ENCODE measurements at regions not wholly inside any gene's neighbourhood (a gene's known extent, or its start where the extent isn't known, plus 50 kb on each side); places are given as distances from the start of the nearest gene placed in this dataset.

GRCh38 chr11:69984457-69985261 is 93.5 kb upstream of the ANO1 start:
- no peaks in the 10 kb centered on the region for H3K9me3 Mint-ChIP-seq (ENCODE audit: insufficient read depth)
- peaks cover 62% of the 10 kb centered on the region for H3K27me3 Mint-ChIP-seq
- Histone ChIP-seq H3K4me1 (ENCODE audit: control insufficient read depth in 2 of 2, insufficient read depth in 2 of 2, low read length in 2 of 2) (peaks cover 18 to 19% of the 10 kb centered on the region in 2 donors), H4K20me1 (ENCODE audit: control insufficient read depth, insufficient read depth, low read length, poor library complexity, severe bottlenecking) (no peaks in the 10 kb centered on the region), H3K27ac (ENCODE audit: low read length in 2 of 2) (no peak overlapping the region), H3K9me3 (ENCODE audit: control extremely low read depth in 1 of 3, control insufficient read depth in 2 of 3, insufficient read depth in 1 of 3, low read length in 2 of 3) (peaks cover 0 to 11% (median 0%) of the 10 kb centered on the region in 3 donors), H3K9ac (ENCODE audit: low read length) (no peak overlapping the region), H3K4me3 (ENCODE audit: control extremely low read depth in 1 of 5, extremely low read depth in 1 of 5, insufficient read depth in 1 of 5, low read depth in 2 of 5, low read length in 4 of 5) (no peak overlapping the region), H3K27me3 (replicated peaks in 1 of 4; ENCODE audit: control extremely low read depth in 1 of 4, control insufficient read depth in 3 of 4, insufficient read depth in 4 of 4, low read length in 3 of 4) (peaks cover 0 to 35% (median 13%) of the 10 kb centered on the region in 4 experiments), H2AFZ (ENCODE audit: insufficient read depth, low read depth, low read length, poor library complexity, severe bottlenecking) (no peak overlapping the region), H3K36me3 (replicated peaks in 1 of 2; ENCODE audit: control extremely low read depth in 1 of 2, control insufficient read depth in 1 of 2, extremely low read depth in 1 of 2, insufficient read depth in 2 of 2, low read length in 1 of 2) (no peaks in the 10 kb centered on the region), H3K4me2 (replicated peaks; ENCODE audit: low read depth, low read length, poor library complexity, severe bottlenecking) (peak overlapping the region; percentile 42), H3K79me2 (ENCODE audit: control insufficient read depth, insufficient read depth, low read length) (no peaks in the 10 kb centered on the region)
- TF ChIP-seq EZH2 (IDR thresholded peaks at IDR 0.05; ENCODE audit: borderline replicate concordance, insufficient read depth, low read depth, low read length, poor library complexity, severe bottlenecking) (no peak), CTCF (IDR thresholded peaks at IDR 0.05) (no peak)
- DNase-seq (no peak), ATAC-seq (ENCODE audit: low read depth) (no peak)
- peak overlapping the region; percentile 13 for H3K4me3 Mint-ChIP-seq
- no peak overlapping the region for H3K27ac Mint-ChIP-seq
- intact Hi-C loops (cut with micrococcal nuclease) = no loop called here
- H3K4me1 Mint-ChIP-seq = peaks cover 9% of the 10 kb centered on the region
- CTCF ChIA-PET = no interaction called here
- POLR2A ChIA-PET = no interaction called here
- 4% methylated on average over 21 of the region's 24 CpGs for WGBS (ENCODE audit: insufficient coverage)

GRCh38 chr11:69985331-69985640 is 92.8 kb upstream of the ANO1 start:
- CTCF ChIA-PET = no interaction called here
- H3K27me3 Mint-ChIP-seq = peaks cover 61% of the 10 kb centered on the region

More at GRCh38 chr11:69985331-69985640, 92.8 kb upstream of the ANO1 start:
- TF ChIP-seq CTCF (IDR thresholded peaks at IDR 0.05) (no peak), EZH2 (IDR thresholded peaks at IDR 0.05; ENCODE audit: borderline replicate concordance, insufficient read depth, low read depth, low read length, poor library complexity, severe bottlenecking) (no peak)
- Mint-ChIP-seq H3K27ac (no peak overlapping the region), H3K4me3 (no peak overlapping the region), H3K4me1 (peaks cover 9% of the 10 kb centered on the region), H3K9me3 (ENCODE audit: insufficient read depth) (no peaks in the 10 kb centered on the region)
- Histone ChIP-seq H3K4me3 (ENCODE audit: control extremely low read depth in 1 of 5, extremely low read depth in 1 of 5, insufficient read depth in 1 of 5, low read depth in 2 of 5, low read length in 4 of 5) (no peak overlapping the region), H3K36me3 (replicated peaks in 1 of 2; ENCODE audit: control extremely low read depth in 1 of 2, control insufficient read depth in 1 of 2, extremely low read depth in 1 of 2, insufficient read depth in 2 of 2, low read length in 1 of 2) (no peaks in the 10 kb centered on the region), H4K20me1 (ENCODE audit: control insufficient read depth, insufficient read depth, low read length, poor library complexity, severe bottlenecking) (no peaks in the 10 kb centered on the region), H2AFZ (ENCODE audit: insufficient read depth, low read depth, low read length, poor library complexity, severe bottlenecking) (no peak overlapping the region), H3K4me2 (replicated peaks; ENCODE audit: low read depth, low read length, poor library complexity, severe bottlenecking) (peak overlapping the region; percentile 42), H3K27ac (ENCODE audit: low read length in 2 of 2) (no peak overlapping the region), H3K9me3 (ENCODE audit: control extremely low read depth in 1 of 3, control insufficient read depth in 2 of 3, insufficient read depth in 1 of 3, low read length in 2 of 3) (peaks cover 0 to 11% (median 0%) of the 10 kb centered on the region in 3 donors), H3K27me3 (replicated peaks in 1 of 4; ENCODE audit: control extremely low read depth in 1 of 4, control insufficient read depth in 3 of 4, insufficient read depth in 4 of 4, low read length in 3 of 4) (peaks cover 0 to 35% (median 13%) of the 10 kb centered on the region in 4 experiments), H3K9ac (ENCODE audit: low read length) (no peak overlapping the region), H3K79me2 (ENCODE audit: control insufficient read depth, insufficient read depth, low read length) (no peaks in the 10 kb centered on the region), H3K4me1 (ENCODE audit: control insufficient read depth in 2 of 2, insufficient read depth in 2 of 2, low read length in 2 of 2) (peaks cover 18 to 19% of the 10 kb centered on the region in 2 donors)
- 5% methylated on average over 15 of the region's 15 CpGs for WGBS (ENCODE audit: insufficient coverage)
- POLR2A ChIA-PET = no interaction called here
- no peak for DNase-seq
- no peak for ATAC-seq (ENCODE audit: low read depth)
- intact Hi-C loops (cut with micrococcal nuclease) = no loop called here
